ENCODE measurements at regions not wholly inside any gene's neighbourhood (a gene's known extent, or its start where the extent isn't known, plus 50 kb on each side); places are given as distances from the start of the nearest gene placed in this dataset.

GRCh38 chr16:86948046-86948445 lies 369.1 kb downstream of the C16orf95 start:
- no peak for TF ChIP-seq CTCF (IDR thresholded peaks at IDR 0.05; ENCODE audit: insufficient read depth, low read depth, low read length)
- TF ChIP-seq EZH2 (IDR thresholded peaks at IDR 0.05; ENCODE audit: insufficient read depth, low read length), result no peak

Data from astrocyte (in vitro differentiated cells and primary cell).